ENCODE measurements at regions not wholly inside any gene's neighbourhood (a gene's known extent, or its start where the extent isn't known, plus 50 kb on each side); places are given as distances from the start of the nearest gene placed in this dataset.

GRCh38 chr10:21393931-21394330 is 131.6 kb downstream of the SKIDA1 start:
- 96% methylated on average over 20 of the region's 20 CpGs; no CpG with 5 or more reads in 1 of the 2 experiments for WGBS, 2 experiments (ENCODE audit: extremely low coverage in 1 of 2, insufficient coverage in 1 of 2, insufficient read length in 1 of 2, insufficient replicate concordance in 2 of 2, low coverage in 1 of 2, low lambda C conversion rate in 2 of 2, missing lambda C conversion rate in 1 of 2)
- Histone ChIP-seq H3K9ac (replicated peaks in 1 of 4; ENCODE audit: extremely low read depth in 1 of 4, low read depth in 3 of 4, low read length in 3 of 4) (no peak overlapping the region), H3K56ac (replicated peaks; ENCODE audit: insufficient read length, low read depth, low read length) (no peak overlapping the region), H3K23ac (ENCODE audit: insufficient read length) (no peak overlapping the region), H3K36me3 (ENCODE audit: control insufficient read depth in 2 of 4, insufficient read depth in 4 of 4, low read length in 3 of 4) (no peaks in the 10 kb centered on the region), H4K5ac (ENCODE audit: insufficient read length, low read depth, low read length) (peak overlapping the region; percentile 26), H3K4me1 (replicated peaks in 1 of 4; ENCODE audit: control insufficient read depth in 3 of 4, insufficient read depth in 4 of 4, low read length in 3 of 4) (peaks cover under 1 to 8% (median 5%) of the 10 kb centered on the region in 4 experiments; a peak in 6 of 7 replicates), H2BK5ac (ENCODE audit: low read depth, low read length) (no peak overlapping the region), H3K79me1 (ENCODE audit: low read depth, low read length) (no peaks in the 10 kb centered on the region), H3K4me3 (ENCODE audit: extremely low read depth in 1 of 4, insufficient read depth in 2 of 4, low read depth in 3 of 4, low read length in 4 of 4) (no peak overlapping the region), H2BK12ac (ENCODE audit: low read depth, low read length) (0 out of 2 replicates have a peak overlapping the region, but pooled peaks have one; percentile 2), H4K8ac (ENCODE audit: extremely low read depth, insufficient read depth, low read length) (peak overlapping the region; percentile 73), H3K4me2 (ENCODE audit: insufficient read depth in 1 of 2, low read depth in 2 of 2, low read length in 2 of 2) (no peak overlapping the region), H3K9me3 (ENCODE audit: insufficient read depth in 2 of 2, low read depth in 1 of 2, low read length in 1 of 2) (peaks cover 0 to 3% of the 10 kb centered on the region in 2 experiments; a peak in 1 of 4 replicates), H2AK5ac (ENCODE audit: low read depth, low read length) (no peak overlapping the region; the same call in 1 of the 2 replicates), H3K23me2 (ENCODE audit: low read depth, low read length) (no peaks in the 10 kb centered on the region), H4K91ac (replicated peaks; ENCODE audit: insufficient read length, low read length) (peak overlapping the region; percentile 4), H2BK15ac (ENCODE audit: low read length) (no peak overlapping the region), H2BK120ac (replicated peaks; ENCODE audit: low read depth, low read length) (no peak overlapping the region), H2AFZ (ENCODE audit: low read length) (0 out of 2 replicates have a peak overlapping the region, but pooled peaks have one; percentile 17), H3K79me2 (ENCODE audit: control insufficient read depth in 1 of 2, insufficient read depth in 2 of 2, low read length in 2 of 2) (no peaks in the 10 kb centered on the region), H3K27me3 (replicated peaks in 1 of 4; ENCODE audit: control insufficient read depth in 3 of 4, extremely low read depth in 1 of 4, insufficient read depth in 3 of 4, low read length in 3 of 4) (no peaks in the 10 kb centered on the region), H3K18ac (ENCODE audit: extremely low read depth, low read length) (0 out of 2 replicates have a peak overlapping the region, but pooled peaks have one; percentile 15), H3K27ac (ENCODE audit: low read depth, low read length) (no peak overlapping the region), H3K14ac (ENCODE audit: insufficient read length) (no peak overlapping the region), H2BK20ac (ENCODE audit: low read length) (no peak overlapping the region), H4K20me1 (replicated peaks in 1 of 2; ENCODE audit: control insufficient read depth in 1 of 2, insufficient read depth in 2 of 2, low read length in 2 of 2) (no peaks in the 10 kb centered on the region), H3K4ac (replicated peaks; ENCODE audit: insufficient read length, low read depth, low read length) (no peak overlapping the region)
- DNase-seq (ENCODE audit: low read depth in 1 of 2, low spot score in 2 of 2) (no peak), FAIRE-seq (no peak)
- ChIA-PET POLR2A (ENCODE audit: partially characterized antibody) (no interaction called here), CTCF (ENCODE audit: partially characterized antibody) (interaction anchor here (1.2 kb wide), 1 partner anchor 116 kb away, joined by 3 read pairs; no protein-coding TSS in a partner anchor)
- TF ChIP-seq PHF8 (conservative IDR thresholded peaks at IDR 0.05; ENCODE audit: low read depth, low read length) (no peak), KDM5A (IDR thresholded peaks at IDR 0.05; ENCODE audit: low read length) (no peak), JUND (IDR thresholded peaks at IDR 0.05; ENCODE audit: low read length) (no peak), ASH2L (IDR thresholded peaks at IDR 0.05; ENCODE audit: low read length) (no peak), GTF2F1 (IDR thresholded peaks at IDR 0.05; ENCODE audit: borderline replicate concordance, low read depth, low read length) (no peak), ATF3 (IDR thresholded peaks at IDR 0.05; ENCODE audit: insufficient read depth, low read depth, low read length) (no peak), SP4 (IDR thresholded peaks at IDR 0.05; ENCODE audit: low read length) (no peak), RBBP5 (IDR thresholded peaks at IDR 0.05; ENCODE audit: borderline replicate concordance, low read depth, low read length) (no peak), USF2 (IDR thresholded peaks at IDR 0.05; ENCODE audit: low read length) (no peak), CEBPB (IDR thresholded peaks at IDR 0.05; ENCODE audit: low read depth, low read length) (no peak), GABPA (IDR thresholded peaks at IDR 0.05; ENCODE audit: borderline replicate concordance, insufficient read depth, low read length) (no peak), SP2 (IDR thresholded peaks at IDR 0.05; ENCODE audit: low read length) (no peak)
